GM23338 (cell line): ENCODE measurements at regions not wholly inside any gene's neighbourhood (a gene's known extent, or its start where the extent isn't known, plus 50 kb on each side); places are given as distances from the start of the nearest gene placed in this dataset.

Experiments
- ATAC-seq: fragments of 200-7000 bp; cut with Tn5 transposase; 3 replicates; pipeline ENCODE4 v1.9.1; 2020
- DNase-seq: peaks from one replicate; pipeline ENCODE4 v3.0.0-alpha.2; 2015; ENCODE audit warnings: low spot score
- H2AFZ ChIP-seq: fragments of 200-600 bp; sonication (generic); 2 replicates; pipeline ENCODE4 v1.8.0; 2016; ENCODE audit warnings: antibody characterized with exemption, mild to moderate bottlenecking, moderate library complexity
- H3F3A ChIP-seq: fragments of 200-600 bp; sonication (generic); replicated peaks from 2 replicates; pipeline ENCODE4 v1.8.0; 2017; ENCODE audit warnings: antibody characterized with exemption, mixed run types, low read depth
- H3K27ac ChIP-seq: fragments of 200-600 bp; sonication (generic); 2 replicates; pipeline ENCODE4 v1.6.1; 2016; ENCODE audit warnings: low read depth
- H3K27me3 ChIP-seq: fragments of 200-600 bp; sonication (generic); 2 replicates; pipeline ENCODE4 v1.8.0; 2016; ENCODE audit warnings: mild to moderate bottlenecking, mixed run types, moderate library complexity; ENCODE audit not compliant: insufficient read depth
- H3K36me3 ChIP-seq: fragments of 200-600 bp; sonication (generic); 2 replicates; pipeline ENCODE4 v1.8.0; 2016; ENCODE audit warnings: mild to moderate bottlenecking; ENCODE audit not compliant: insufficient read depth
- H3K4me1 ChIP-seq: fragments of 200-600 bp; sonication (generic); 2 replicates; pipeline ENCODE4 v1.8.0; 2016; ENCODE audit warnings: mild to moderate bottlenecking, moderate library complexity; ENCODE audit not compliant: insufficient read depth
- H3K4me2 ChIP-seq: fragments of 200-600 bp; sonication (generic); 2 replicates; pipeline ENCODE4 v1.7.1; 2017; ENCODE audit warnings: mixed run types
- H3K4me3 ChIP-seq: fragments of 200-600 bp; sonication (generic); 2 replicates; pipeline ENCODE4 v1.6.1; 2016; ENCODE audit warnings: mixed run types
- H3K79me2 ChIP-seq: fragments of 200-600 bp; sonication (generic); replicated peaks from 2 replicates; pipeline ENCODE4 v1.8.0; 2017; ENCODE audit warnings: mild to moderate bottlenecking; ENCODE audit not compliant: insufficient read depth
- H3K9me2 ChIP-seq: fragments of 200-600 bp; sonication (generic); 2 replicates; pipeline ENCODE4 v1.8.0; 2017; ENCODE audit not compliant: insufficient read depth
- H4K20me1 ChIP-seq: fragments of 200-600 bp; sonication (generic); replicated peaks from 2 replicates; pipeline ENCODE4 v1.8.0; 2017; ENCODE audit warnings: mild to moderate bottlenecking; ENCODE audit not compliant: insufficient read depth
- H3K27ac Mint-ChIP-seq: 2 replicates; pipeline ENCODE4 v1.8.0; 2020; ENCODE audit warnings: inconsistent platforms, mild to moderate bottlenecking, moderate library complexity, mixed read lengths
- H3K27me3 Mint-ChIP-seq: 3 replicates; pipeline ENCODE4 v1.8.0; 2022; ENCODE audit warnings: low read depth, mild to moderate bottlenecking, moderate library complexity, mixed read lengths, inconsistent platforms; ENCODE audit not compliant: insufficient read depth, poor library complexity
- H3K36me3 Mint-ChIP-seq: 3 replicates; pipeline ENCODE4 v1.8.0; 2021; ENCODE audit warnings: low read depth, mild to moderate bottlenecking, inconsistent platforms, moderate library complexity, mixed read lengths
- H3K4me1 Mint-ChIP-seq: 3 replicates; pipeline ENCODE4 v1.8.0; 2020; ENCODE audit warnings: mild to moderate bottlenecking, inconsistent platforms, mixed read lengths
- H3K4me3 Mint-ChIP-seq: 3 replicates; pipeline ENCODE4 v1.8.0; 2021; ENCODE audit warnings: moderate library complexity, mild to moderate bottlenecking, inconsistent platforms, mixed read lengths
- H3K9me3 Mint-ChIP-seq: 3 replicates; pipeline ENCODE4 v1.8.0; 2020; ENCODE audit warnings: moderate library complexity, mild to moderate bottlenecking, inconsistent platforms, mixed read lengths
- CREB1 ChIP-seq: fragments of 250-450 bp; sonication (Bioruptor Pico); IDR thresholded peaks from 2 replicates; pipeline ENCODE4 v1.5.0; 2020; ENCODE audit warnings: low read depth, mild to moderate bottlenecking, moderate library complexity
- EZH2 ChIP-seq: fragments of 200-600 bp; sonication (generic); IDR thresholded peaks from one replicate; pipeline ENCODE4 v1.8.0; 2017; ENCODE audit warnings: antibody characterized with exemption, mild to moderate bottlenecking, low read depth; ENCODE audit not compliant: unreplicated experiment
- EZH2phosphoT487 ChIP-seq: fragments of 200-600 bp; sonication (generic); IDR thresholded peaks from one replicate; pipeline ENCODE4 v1.8.1; 2018; ENCODE audit warnings: antibody characterized with exemption; ENCODE audit not compliant: unreplicated experiment
- JUNB ChIP-seq: IDR thresholded peaks from one replicate; pipeline ENCODE4 v1.6.1; 2016; ENCODE audit warnings: antibody characterized with exemption; ENCODE audit not compliant: unreplicated experiment
- NANOG ChIP-seq: IDR thresholded peaks from 2 replicates; pipeline ENCODE4 v1.6.1; 2016; ENCODE audit warnings: antibody characterized with exemption, borderline replicate concordance
- STAT1 ChIP-seq: IDR thresholded peaks from one replicate; pipeline ENCODE4 v1.6.1; 2016; ENCODE audit warnings: antibody characterized with exemption; ENCODE audit not compliant: unreplicated experiment
- ZNF114 ChIP-seq: fragments of 250-450 bp; sonication (Bioruptor Pico); IDR thresholded peaks from 2 replicates; pipeline ENCODE4 v1.5.0; 2020; ENCODE audit warnings: mild to moderate bottlenecking, moderate library complexity
- ZNF331 ChIP-seq: fragments of 250-450 bp; sonication (Bioruptor Pico); IDR thresholded peaks from 2 replicates; pipeline ENCODE4 v1.5.0; 2020; ENCODE audit warnings: low read depth, mild to moderate bottlenecking, moderate library complexity
- TF ChIP-seq, protein P1 (sequence below), 2 experiments: fragments of 200-600 bp in 1 of 2; sonication (generic) in 1 of 2; conservative IDR thresholded peaks; 2 replicates each; pipeline versions ENCODE4 v1.5.1 to v1.6.1; 2016 to 2017; ENCODE audit warnings: antibody characterized with exemption in 2 of 2, low read depth in 2 of 2, mild to moderate bottlenecking in 2 of 2, moderate library complexity in 1 of 2
- TF ChIP-seq, protein P2 (sequence below): IDR thresholded peaks from one replicate; pipeline ENCODE4 v1.6.1; 2018; ENCODE audit warnings: antibody characterized with exemption; ENCODE audit not compliant: unreplicated experiment

DNA sequence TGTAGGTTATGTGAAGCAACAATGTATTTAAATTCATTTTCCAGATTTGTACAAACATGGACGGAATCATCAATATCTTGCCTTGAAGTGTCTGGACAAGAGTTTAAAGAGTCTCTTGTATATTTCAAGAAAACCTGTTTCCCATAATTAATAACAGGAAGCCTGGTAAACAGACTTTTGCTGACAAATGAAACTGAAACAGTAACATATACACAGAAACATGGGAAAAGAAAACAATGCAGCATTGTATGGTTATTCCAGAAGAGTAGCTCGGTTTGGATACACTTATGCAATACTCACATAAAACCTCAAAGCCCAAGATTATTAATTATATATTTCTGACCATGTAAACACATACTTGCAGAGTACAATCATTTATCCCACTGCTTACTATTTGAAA lies 265.5 kb downstream of the PTPRC start (continued):
- TF ChIP-seq, protein P1, sequence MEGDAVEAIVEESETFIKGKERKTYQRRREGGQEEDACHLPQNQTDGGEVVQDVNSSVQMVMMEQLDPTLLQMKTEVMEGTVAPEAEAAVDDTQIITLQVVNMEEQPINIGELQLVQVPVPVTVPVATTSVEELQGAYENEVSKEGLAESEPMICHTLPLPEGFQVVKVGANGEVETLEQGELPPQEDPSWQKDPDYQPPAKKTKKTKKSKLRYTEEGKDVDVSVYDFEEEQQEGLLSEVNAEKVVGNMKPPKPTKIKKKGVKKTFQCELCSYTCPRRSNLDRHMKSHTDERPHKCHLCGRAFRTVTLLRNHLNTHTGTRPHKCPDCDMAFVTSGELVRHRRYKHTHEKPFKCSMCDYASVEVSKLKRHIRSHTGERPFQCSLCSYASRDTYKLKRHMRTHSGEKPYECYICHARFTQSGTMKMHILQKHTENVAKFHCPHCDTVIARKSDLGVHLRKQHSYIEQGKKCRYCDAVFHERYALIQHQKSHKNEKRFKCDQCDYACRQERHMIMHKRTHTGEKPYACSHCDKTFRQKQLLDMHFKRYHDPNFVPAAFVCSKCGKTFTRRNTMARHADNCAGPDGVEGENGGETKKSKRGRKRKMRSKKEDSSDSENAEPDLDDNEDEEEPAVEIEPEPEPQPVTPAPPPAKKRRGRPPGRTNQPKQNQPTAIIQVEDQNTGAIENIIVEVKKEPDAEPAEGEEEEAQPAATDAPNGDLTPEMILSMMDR (conservative IDR thresholded peaks at IDR 0.05; ENCODE audit: low read depth in 2 of 2), result no peak

DNA sequence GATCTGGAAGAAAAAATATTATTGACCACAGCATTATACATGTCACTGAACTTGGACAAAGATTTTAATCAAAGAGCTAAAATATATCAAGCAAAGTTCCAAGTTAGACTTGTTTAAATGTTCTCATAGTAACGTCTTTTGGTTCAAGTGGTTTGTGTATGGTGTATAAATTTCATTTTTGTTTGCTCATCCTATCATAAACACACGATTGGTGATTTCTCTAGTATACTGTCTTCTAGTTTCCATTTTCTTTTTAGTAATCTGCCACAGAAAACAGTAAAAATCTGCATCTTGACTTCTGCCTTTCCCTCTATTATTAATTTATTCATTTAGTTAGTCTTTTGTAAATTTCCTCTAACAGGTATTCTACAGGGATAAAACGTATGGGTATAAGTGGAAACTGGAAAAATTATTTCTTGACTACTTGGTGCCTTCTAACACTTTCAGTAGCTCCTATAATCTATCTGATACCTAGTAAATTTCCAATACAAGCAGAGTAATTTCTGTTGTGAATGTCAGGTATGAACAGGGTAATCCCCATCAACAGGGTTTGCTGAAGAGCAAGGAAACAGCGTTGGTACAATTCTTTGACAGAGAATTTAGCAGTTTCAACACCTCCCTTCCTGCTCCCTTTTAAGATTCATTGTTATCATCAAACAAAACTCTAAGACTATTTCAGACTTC lies 268.0 kb downstream of the PTPRC start:
- Histone ChIP-seq H3K4me3 (no peak overlapping the region), H3K27ac (no peak overlapping the region), H3F3A (no peaks in the 10 kb centered on the region), H2AFZ (no peak overlapping the region), H3K36me3 (no peaks in the 10 kb centered on the region), H3K9me2 (no peaks in the 10 kb centered on the region), H3K4me1 (peaks cover 17% of the 10 kb centered on the region), H4K20me1 (no peaks in the 10 kb centered on the region), H3K27me3 (no peaks in the 10 kb centered on the region), H3K79me2 (no peaks in the 10 kb centered on the region), H3K4me2 (no peak overlapping the region)
- ATAC-seq (no peak), DNase-seq (no peak)
- no peaks in the 10 kb centered on the region for H3K36me3 Mint-ChIP-seq
- TF ChIP-seq EZH2phosphoT487 (no peak), ZNF114 (CRISPR knock-in tag) (no peak), CREB1 (CRISPR knock-in tag) (no peak), NANOG (no peak), JUNB (no peak), ZNF331 (CRISPR knock-in tag) (no peak), EZH2 (no peak), STAT1 (no peak)
- TF ChIP-seq, protein P2, sequence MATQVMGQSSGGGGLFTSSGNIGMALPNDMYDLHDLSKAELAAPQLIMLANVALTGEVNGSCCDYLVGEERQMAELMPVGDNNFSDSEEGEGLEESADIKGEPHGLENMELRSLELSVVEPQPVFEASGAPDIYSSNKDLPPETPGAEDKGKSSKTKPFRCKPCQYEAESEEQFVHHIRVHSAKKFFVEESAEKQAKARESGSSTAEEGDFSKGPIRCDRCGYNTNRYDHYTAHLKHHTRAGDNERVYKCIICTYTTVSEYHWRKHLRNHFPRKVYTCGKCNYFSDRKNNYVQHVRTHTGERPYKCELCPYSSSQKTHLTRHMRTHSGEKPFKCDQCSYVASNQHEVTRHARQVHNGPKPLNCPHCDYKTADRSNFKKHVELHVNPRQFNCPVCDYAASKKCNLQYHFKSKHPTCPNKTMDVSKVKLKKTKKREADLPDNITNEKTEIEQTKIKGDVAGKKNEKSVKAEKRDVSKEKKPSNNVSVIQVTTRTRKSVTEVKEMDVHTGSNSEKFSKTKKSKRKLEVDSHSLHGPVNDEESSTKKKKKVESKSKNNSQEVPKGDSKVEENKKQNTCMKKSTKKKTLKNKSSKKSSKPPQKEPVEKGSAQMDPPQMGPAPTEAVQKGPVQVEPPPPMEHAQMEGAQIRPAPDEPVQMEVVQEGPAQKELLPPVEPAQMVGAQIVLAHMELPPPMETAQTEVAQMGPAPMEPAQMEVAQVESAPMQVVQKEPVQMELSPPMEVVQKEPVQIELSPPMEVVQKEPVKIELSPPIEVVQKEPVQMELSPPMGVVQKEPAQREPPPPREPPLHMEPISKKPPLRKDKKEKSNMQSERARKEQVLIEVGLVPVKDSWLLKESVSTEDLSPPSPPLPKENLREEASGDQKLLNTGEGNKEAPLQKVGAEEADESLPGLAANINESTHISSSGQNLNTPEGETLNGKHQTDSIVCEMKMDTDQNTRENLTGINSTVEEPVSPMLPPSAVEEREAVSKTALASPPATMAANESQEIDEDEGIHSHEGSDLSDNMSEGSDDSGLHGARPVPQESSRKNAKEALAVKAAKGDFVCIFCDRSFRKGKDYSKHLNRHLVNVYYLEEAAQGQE, result no peak
- peaks cover 14% of the 10 kb centered on the region for H3K4me1 Mint-ChIP-seq
- H3K4me3 Mint-ChIP-seq, result no peak overlapping the region
- H3K27me3 Mint-ChIP-seq, result no peaks in the 10 kb centered on the region
- no peak overlapping the region; the same call in 1 of the 2 replicates for H3K27ac Mint-ChIP-seq
- no peaks in the 10 kb centered on the region for H3K9me3 Mint-ChIP-seq
